Activated T-cell treated with anti-CD3 and anti-CD28 coated beads for 1 hour (primary cell): ENCODE measurements at regions not wholly inside any gene's neighbourhood (a gene's known extent, or its start where the extent isn't known, plus 50 kb on each side); places are given as distances from the start of the nearest gene placed in this dataset.

Experiments used
- DNase-seq: peaks from one replicate; pipeline ENCODE4 v3.0.0-alpha.2; 2020; ENCODE audit warnings: low read depth

DNA sequence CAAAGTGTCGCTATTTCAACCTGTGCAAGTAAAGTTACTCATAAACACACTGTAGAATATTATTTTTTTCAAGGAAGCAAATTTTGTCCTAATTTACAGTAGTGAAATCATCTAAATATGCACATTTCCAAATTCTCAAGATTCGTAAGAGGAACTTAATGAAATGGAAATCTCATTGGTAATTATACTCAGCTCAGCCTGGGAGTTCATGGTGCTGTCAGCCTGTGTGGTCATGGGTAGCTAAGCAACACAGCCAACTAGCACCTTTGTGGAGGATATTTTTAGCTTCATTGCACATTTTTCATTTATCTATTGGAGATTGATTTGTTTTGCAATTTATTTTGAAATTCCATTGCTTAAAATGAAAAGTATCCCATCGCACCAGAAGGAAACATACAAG is 975.7 kb upstream of the ZEB2 start:
- no peak for DNase-seq

DNA sequence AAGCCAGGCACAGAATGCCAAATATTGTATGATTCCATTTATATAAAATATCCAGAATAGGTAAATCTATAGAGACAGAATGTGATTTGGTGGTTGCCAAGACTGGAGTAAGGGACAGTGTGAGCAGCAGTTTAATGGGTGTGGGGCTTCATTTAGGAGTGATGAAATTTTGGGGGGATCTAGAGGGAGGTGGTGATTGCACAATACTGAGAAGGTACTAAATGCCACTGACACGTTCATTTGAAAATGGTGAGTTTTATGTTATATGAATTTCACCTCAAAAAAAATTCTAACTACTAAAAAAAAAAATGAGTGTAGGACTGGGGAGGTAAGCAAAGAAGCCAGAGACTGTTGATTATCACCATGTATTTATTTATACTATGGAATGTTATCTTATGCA is 974.5 kb upstream of the ZEB2 start:
- no peak for DNase-seq

DNA sequence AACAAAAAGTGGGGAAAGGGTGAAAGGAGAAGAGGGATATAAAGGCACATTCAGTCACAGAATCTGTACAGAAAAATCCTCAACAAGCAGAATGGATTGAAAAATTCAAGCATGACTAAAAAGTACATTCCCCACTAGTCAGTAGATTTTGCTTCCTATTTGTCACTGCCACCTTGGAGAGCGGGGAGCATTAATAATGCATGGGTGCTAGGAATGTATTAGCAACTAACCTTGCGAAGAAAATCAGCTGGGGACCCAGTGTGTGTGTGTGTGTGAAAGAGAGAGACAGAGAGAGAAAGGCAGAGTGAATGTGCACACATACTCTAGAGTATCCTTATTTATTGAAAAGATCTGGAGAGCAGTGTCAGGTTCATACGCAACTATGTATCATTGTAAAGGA is 968.7 kb upstream of the ZEB2 start:
- DNase-seq, result no peak

DNA sequence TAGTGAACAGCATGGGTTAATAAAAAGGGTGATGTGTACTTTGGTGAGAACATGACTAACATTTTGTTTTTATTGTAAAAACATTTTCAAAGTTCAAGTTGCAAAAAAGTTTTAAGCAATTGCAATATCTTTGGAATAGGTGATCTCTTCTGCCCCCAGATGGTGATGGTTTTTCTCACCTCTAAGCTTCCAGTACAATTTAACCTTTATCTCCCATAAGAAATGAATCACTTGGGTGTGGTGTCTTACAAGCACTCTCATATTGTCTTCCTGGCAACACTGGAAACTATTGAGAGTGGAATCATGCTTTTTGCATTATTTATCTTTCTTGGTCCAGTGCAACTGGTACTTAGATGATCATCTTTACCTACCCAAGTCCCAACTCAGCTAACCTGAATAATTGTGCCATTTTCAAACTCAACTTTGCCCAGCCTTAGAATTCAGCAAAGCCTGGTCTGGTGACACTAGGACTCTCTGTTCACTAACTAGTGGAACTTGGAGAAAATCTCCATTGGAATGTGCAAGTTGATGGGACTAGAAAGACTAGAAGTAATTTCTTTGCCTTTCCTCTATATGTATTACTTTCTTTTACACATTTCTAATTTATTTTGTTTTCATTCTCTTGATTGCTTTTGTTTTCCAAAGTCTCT is 964.7 kb upstream of the ZEB2 start:
- DNase-seq, result no peak

DNA sequence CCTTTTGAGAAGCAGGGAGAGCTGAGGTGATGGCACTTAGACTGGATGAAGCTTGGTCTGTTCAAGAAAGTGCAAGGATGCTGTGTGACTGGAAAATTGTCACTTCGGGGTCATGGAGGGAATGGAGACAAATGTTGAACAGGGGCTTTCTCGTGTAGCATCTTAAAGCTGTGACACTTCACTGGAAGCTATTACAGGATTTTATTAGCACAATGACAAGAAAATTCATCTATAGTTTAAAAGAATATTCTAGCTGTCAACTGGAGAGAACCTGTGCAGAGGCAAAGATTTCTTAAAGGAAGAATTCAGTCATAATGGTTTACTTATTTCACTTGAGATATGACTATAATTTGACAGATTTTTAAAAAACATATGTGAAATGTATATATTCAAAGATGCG is 963.9 kb upstream of the ZEB2 start:
- no peak for DNase-seq

DNA sequence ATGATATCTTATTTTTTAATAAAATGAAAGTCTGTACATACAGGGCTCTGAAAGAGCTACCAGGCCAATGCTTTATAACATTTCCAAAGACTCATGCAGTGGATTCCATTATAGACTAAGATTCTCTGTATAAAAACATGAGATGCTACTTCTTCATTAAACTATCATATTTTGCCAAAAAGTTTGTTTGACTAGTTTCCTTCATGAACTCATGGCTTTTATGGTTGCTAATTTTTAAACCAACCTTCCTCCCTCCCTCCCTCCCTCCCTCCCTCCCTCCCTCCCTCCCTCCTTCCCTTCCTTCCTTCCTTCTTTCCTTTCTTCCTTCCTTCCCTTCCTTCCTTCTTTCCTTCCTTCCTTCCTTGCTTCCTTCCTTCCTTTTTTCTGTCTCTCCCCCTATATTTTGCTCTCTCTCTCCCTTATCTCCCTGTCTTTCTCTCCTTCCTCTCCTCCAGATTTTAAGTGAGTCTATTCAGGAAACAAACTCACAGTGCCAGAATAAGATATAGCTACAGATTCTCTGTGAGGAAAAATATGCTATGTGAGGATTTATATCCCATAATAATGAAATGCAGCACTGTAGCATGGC is 961.5 kb upstream of the ZEB2 start:
- no peak for DNase-seq

DNA sequence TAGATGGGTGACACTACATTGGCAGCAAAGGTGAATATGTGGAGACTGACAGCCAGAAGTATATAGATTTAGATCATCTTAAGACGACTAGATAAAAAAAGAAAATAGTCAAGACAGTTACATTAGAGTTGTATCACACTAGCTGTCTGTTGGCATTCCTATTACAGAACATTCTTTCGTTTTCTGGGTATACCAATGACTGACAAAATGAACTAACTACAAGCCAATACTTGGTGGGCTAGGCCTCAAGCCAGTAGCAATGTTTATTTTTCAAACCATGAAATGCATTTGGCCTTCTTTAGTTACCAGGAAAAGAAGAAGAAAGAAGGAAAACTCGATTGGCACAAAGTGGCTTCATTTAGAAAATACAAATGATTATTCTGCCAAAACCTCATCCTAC is 944.9 kb upstream of the ZEB2 start:
- no peak for DNase-seq

DNA sequence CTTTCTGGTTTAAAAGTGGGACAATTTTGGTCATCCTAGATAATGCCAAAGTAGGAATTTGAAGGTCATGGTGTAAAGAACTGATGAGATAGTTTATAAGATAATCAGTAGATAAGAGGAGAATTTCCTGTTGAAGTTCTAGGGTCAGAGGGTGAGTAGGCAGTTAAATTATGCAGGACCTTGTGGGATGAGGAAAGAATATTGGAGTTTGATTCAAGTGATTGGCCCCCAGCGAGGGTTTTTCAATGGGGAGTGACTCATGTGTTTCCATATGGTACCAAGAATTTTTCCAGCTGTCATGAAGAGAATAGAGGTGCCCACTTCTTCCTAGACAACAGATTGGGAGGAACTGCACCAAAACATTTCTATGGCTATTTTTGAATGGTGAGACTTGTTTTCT is 940.2 kb upstream of the ZEB2 start:
- no peak for DNase-seq

DNA sequence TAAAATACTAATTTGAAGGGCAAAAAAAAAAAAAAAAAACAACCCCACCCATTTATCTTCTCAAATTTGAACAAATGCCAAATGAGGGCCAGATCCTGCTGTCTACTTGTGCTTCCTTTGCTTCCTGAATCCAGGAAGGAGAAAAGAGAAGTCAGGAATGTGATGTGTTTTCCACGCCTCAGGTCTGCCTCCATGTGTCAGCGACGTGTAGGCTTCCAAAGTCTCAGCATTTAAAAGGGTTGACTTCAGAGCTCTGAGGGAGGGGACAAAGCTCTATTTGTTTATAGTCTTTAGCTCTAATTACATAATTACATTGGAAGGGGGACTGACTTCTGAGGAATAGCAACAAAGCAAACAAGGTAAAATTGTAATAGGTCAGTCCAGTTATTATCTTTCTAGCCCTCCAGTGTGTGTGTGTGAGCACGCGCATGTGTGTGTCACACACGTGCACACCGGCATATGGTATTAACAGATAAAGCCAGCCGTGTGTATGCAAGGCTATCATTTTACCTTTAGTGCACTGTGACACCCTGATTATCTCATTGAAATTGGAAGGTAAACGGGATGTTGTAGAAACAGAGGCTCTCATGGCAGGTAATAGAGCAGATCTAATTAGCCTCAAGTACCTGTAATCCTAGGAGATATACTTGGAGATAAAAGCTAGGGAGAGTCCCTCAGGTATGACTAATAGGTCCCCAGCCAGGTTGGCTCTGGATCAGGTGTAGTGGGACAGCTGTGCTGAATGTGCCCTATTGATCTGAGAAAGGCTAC is 911.4 kb upstream of the ZEB2 start:
- DNase-seq, result no peak

DNA sequence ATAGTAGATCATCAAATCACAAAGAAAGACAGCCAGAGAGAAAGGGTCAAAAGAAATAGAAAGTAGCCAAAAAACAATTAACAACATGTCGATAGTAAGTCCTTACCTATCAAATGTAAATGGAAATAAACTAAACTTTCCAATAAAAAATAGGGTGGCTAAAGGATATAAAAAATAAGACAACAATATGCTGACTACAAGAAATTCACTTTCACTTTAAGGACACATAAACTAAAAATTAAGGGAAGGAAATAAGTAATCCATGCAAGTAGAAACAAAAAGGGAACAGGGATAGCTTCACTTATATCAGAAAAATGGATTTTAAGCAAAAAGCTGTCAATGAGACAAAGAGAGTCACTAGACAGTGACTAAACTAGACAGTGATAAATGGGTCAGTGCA is 903.9 kb upstream of the ZEB2 start:
- no peak for DNase-seq

DNA sequence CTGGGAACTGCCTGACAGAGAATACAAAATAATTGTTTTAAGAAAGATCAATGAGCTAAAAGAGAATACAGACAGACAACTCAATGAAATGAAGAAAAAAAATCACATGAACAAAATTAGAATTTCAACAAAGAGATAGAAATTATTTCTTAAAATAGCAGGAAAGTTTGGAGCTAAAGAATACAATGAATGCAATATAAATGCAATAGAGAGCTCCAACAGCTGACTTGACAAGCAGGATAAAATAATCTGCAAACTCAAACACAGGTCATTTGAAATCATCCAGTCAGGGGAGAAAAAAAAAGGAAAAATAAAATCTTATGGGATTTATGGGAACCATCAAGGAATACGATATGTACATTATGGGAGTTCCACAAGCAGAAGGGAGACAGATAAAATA is 902.7 kb upstream of the ZEB2 start:
- no peak for DNase-seq

DNA sequence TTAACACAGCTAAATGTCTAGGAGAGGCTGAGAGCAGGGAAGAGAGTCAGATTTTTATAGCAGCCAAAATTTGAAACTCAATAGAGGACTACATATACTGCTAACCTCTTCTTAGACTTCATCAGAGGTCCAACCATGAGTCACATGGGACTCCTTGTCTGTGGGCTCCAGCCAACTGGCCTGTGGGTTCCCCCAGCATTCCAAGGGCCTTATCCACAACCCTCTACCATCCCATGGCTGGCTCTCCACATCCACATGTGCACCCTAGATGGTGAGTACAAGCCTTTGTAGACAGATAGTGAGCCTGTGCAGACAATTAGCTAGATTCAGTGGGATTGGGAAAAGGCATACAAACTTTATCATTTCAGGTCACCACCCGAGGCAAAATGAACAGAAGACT is 901.9 kb upstream of the ZEB2 start:
- DNase-seq, result no peak

DNA sequence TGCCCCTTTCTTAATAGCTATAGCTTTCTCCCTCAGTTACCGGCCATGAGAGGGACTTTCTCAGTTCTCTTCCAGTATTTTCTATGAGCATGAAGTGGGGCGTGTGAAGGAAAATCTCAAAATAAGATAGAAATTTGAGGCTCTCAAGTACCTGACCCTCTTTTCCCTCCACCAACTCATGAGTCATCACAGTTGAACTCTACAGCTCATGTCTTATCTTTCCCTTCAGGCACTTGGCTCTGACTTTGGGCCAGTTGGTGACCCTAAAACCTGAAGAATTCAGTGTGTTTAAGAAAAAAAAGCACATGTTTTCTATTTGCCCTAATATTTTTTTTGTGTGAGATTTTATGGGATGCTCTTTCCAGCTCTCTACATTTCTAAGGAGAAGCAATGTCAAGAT is 896.7 kb upstream of the ZEB2 start:
- DNase-seq, result no peak

DNA sequence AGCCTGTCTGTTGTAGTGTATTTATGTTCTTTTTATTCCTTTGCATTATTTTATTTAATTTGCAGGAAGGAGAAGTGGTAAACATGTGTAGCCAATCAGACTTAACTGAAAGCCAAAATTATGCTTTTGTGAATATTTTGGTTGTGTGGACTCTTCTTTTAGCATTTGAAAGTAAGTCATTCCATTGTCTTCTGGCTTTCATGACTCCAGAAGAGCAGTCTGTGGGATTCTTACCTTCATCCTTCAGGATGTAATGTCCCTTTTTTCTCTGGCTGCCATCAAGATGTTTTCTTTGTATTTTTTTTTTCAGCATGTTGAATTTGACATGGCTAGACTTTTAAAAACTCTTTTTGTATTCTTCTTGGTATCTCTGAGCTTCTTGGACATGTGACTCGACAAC is 895.2 kb upstream of the ZEB2 start:
- no peak for DNase-seq

DNA sequence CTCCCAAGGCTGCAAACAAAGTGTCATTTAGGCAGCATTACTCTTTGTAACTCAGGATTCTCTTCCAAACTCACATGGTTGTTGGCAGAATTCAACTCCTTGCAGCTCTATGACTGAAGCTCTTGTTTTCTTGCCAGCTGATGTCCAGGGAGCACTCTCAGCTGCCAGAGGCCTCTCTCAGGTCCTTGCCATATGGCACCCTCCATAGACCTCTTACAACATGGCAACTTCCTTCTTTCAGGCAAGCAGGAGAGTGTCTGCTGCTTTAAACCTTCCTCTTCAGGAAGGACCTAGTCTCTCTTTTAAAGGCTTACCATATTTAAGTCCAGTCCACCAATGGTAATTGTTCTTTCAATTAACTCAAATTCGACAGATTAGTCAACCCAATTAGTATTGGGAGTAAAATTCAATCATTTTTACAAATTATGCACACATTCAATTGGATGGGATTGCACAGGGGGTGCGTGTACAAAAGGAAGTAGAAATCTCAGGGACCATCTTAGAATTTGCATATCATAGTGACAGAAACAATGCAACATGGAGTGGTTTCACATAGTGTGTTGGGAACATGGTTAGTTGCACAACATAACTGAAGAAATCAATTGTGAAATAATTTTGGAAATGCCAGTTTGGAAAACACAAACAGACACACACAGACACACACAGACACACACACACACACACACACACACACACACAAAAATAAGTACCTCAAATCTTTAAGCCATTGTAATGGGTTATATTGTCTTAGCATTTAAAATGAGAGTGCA is 893.5 kb upstream of the ZEB2 start:
- no peak for DNase-seq

DNA sequence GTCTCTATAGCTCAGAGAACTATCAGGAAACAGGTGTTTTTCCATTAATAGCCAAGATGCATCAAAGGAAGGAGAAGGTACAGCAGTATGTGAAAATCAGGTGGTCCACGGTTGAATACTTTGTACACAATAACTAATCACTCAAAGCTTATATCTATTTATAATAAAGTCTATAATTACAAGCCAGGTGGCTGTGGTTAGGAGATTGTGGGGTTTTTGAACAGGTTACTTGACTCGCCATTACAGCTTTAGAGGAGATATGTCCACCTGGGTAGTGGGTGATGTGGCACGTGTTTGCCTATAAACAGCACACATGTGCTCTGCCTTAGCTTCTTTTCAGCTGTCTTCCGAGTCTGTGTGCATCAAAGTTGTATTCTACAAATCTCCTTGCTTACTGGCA is 892.2 kb upstream of the ZEB2 start:
- DNase-seq, result no peak

DNA sequence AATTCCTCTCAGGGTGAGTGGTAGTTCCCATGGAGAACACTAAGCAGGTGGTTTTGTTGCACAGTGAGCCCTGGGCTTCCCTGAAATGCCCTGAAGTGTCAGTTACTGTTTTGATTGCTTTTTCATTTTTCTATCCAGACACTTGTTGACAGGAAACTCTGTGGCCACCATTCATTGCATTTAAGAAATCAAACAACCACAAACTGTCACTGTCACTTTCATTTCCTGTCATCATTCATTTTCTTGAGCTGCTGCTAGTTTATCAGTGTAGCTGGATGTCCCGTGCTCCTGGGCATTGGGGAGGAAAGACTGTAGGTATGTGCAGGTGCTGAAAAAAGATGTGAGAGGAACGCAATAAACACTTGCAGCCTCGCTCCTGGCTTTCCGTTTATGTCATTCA is 891.6 kb upstream of the ZEB2 start:
- DNase-seq, result no peak

DNA sequence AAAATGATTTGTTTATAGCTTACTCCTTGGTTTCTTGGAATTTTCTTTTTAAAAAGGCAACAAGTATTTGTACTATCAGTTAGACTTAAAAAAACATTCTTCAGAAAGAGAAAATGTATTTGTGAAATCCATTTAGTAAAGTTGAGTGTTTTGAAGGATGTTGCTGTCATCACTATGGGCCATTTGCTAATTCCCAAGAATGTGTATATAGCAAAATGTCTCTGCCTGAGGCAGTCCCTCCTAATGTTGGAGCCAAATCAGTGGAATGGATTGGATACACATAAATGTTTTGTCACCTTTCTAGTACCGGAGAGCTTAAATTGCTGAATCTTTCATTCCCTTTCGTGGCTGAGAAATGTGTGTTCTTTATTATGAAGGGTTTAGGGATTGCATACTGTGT is 890.2 kb upstream of the ZEB2 start:
- DNase-seq, result no peak

DNA sequence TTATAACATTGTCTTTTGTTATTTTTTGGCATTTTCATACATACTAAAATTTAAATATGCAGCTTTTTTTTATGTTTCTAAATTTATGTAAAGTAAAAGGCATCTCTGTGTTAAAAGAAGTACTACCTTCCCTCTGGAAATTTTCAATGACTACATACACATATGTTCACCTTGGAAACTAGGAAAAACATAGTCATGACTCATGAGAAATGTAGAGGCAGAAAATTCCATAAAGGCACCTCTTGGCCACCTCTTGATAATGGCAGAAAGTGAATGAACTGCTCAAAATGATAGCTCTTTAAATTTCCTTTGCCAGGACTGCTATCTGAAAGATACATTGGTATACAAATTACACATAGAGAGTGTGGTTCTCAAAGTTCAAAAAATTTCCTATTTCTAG is 889.1 kb upstream of the ZEB2 start:
- no peak for DNase-seq

DNA sequence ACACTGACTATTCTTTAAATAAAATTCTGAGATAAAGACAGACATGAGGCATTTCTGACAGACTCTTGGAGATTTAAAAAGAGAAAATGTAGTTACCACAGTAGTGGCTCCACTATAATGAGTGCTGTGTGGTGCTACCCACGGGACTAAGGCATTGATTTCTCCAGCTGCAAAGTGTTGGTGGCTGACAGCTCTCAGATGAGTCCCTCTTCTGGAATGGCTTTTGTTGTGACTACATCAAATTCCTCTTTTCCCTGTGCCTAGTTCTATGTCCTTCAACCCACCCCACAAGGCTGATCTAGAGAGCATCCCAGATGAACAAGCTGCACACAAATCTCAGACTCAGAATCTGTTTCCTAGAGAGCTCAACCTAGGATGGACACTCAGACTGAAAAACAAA is 884.8 kb upstream of the ZEB2 start:
- no peak for DNase-seq

DNA sequence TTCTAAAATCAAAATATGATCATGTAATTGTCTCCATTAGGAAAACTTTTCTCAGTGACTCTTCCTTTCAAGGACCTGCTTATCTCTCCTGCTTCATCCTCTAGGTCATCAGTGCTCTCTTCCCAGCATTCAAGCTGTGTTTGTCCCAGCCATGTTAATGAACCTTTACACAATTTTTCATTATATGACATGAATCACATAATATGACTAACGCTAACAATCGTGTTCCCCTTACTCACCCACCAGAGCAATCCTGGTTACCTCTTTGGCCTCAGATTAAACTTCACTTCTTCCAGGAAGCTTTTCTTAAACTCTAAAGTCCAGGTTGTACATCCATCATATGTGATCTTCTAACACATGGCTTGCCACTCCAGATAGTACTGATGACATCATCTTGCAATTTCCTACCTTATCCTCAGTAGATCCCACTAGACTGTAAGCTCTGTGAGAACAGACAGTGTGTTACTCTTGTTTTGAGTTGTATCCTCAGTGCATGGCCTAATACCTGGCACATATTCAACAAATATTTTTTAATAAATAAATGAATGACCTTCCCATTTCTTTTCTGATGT is 882.9 kb upstream of the ZEB2 start:
- DNase-seq, result no peak

DNA sequence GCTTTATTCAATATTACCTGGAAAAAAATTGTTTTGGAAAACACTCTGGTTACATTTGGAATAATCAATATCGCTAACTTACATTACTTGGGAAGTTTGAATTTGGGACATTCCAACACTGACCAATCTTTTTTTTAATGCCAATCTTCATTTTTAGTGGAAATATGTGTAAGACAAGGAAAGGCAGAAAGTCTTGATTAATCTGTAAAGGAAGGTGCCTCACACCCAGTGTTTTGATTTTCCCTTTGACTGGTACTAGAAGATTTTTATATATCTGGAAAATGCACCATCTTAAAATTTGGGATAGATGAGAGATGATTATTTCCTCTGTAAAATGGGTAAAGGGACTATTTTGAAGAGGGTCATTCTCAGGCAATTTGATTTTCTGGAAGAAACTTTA is 879.2 kb upstream of the ZEB2 start:
- DNase-seq, result no peak

DNA sequence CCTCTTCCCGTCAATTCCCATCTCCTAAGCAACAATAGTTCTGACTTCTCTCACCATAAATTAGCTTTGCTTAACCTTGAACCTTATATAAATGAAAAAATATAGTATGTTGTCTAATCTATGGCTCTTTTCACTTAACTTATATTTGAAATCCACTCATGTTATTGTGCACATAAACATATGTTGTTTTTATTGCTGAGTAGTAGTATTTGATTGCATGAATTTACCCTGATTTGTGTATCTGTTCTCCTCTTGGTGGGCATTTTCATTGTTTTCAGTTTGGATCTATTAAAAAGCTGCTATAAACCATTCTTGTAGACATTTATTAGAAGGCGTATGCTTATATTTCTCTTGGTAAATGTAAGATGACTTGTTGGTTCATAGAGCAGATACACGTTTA is 874.3 kb upstream of the ZEB2 start:
- DNase-seq, result no peak
